ENCODE measurements at regions not wholly inside any gene's neighbourhood (a gene's known extent, or its start where the extent isn't known, plus 50 kb on each side); places are given as distances from the start of the nearest gene placed in this dataset.

- TF ChIP-seq, protein P1, sequence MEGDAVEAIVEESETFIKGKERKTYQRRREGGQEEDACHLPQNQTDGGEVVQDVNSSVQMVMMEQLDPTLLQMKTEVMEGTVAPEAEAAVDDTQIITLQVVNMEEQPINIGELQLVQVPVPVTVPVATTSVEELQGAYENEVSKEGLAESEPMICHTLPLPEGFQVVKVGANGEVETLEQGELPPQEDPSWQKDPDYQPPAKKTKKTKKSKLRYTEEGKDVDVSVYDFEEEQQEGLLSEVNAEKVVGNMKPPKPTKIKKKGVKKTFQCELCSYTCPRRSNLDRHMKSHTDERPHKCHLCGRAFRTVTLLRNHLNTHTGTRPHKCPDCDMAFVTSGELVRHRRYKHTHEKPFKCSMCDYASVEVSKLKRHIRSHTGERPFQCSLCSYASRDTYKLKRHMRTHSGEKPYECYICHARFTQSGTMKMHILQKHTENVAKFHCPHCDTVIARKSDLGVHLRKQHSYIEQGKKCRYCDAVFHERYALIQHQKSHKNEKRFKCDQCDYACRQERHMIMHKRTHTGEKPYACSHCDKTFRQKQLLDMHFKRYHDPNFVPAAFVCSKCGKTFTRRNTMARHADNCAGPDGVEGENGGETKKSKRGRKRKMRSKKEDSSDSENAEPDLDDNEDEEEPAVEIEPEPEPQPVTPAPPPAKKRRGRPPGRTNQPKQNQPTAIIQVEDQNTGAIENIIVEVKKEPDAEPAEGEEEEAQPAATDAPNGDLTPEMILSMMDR (conservative IDR thresholded peaks at IDR 0.05; ENCODE audit: low read depth, low read length) = no peak
- TF ChIP-seq EZH2 (IDR thresholded peaks at IDR 0.05; ENCODE audit: low read length, unreplicated experiment) = no peak
- TF ChIP-seq EZH2phosphoT487 (IDR thresholded peaks at IDR 0.05; ENCODE audit: borderline replicate concordance, low read length) = no peak
These were observed 745.9 kb upstream of the FAM98A start for GRCh38 chr2:34345030-34345429.
